H9 (cell line): ENCODE measurements at regions not wholly inside any gene's neighbourhood (a gene's known extent, or its start where the extent isn't known, plus 50 kb on each side); places are given as distances from the start of the nearest gene placed in this dataset.

Experiments used
- DNase-seq: peaks from one replicate; pipeline ENCODE4 v3.0.0-alpha.2; 2017
- H2AFZ ChIP-seq: one replicate; pipeline ENCODE4 v1.6.1; 2013; ENCODE audit warnings: mild to moderate bottlenecking, low read length, control low read depth, moderate library complexity
- H2AK5ac ChIP-seq: 2 replicates; pipeline ENCODE4 v1.6.1; 2013; ENCODE audit warnings: low read length, control low read depth, mixed read lengths; ENCODE audit not compliant: insufficient read length
- H2BK120ac ChIP-seq: one replicate; pipeline ENCODE4 v1.6.1; 2013; ENCODE audit warnings: low read depth, mild to moderate bottlenecking, low read length, control low read depth, inconsistent platforms; ENCODE audit not compliant: poor library complexity, severe bottlenecking
- H2BK12ac ChIP-seq: 2 replicates; pipeline ENCODE4 v1.6.1; 2013; ENCODE audit warnings: low read length, control low read depth, mixed read lengths, low read depth; ENCODE audit not compliant: insufficient read length
- H2BK15ac ChIP-seq: 2 replicates; pipeline ENCODE4 v1.6.1; 2013; ENCODE audit warnings: low read depth, low read length, control low read depth
- H2BK20ac ChIP-seq: one replicate; pipeline ENCODE4 v1.6.1; 2013; ENCODE audit warnings: low read depth, mild to moderate bottlenecking, low read length, control low read depth, inconsistent platforms; ENCODE audit not compliant: poor library complexity, severe bottlenecking
- H2BK5ac ChIP-seq: 2 replicates; pipeline ENCODE4 v1.6.1; 2013; ENCODE audit warnings: low read length, control low read depth, mixed read lengths; ENCODE audit not compliant: insufficient read length
- H3K14ac ChIP-seq: 2 replicates; pipeline ENCODE4 v1.6.1; 2013; ENCODE audit warnings: low read length, control low read depth; ENCODE audit not compliant: insufficient read depth
- H3K18ac ChIP-seq: 2 replicates; pipeline ENCODE4 v1.6.1; 2013; ENCODE audit warnings: low read depth, mild to moderate bottlenecking, mixed read lengths, low read length, control low read depth; ENCODE audit not compliant: insufficient read length
- H3K23ac ChIP-seq: 2 replicates; pipeline ENCODE4 v1.6.1; 2013; ENCODE audit warnings: low read length, control low read depth, mixed read lengths, low read depth; ENCODE audit not compliant: insufficient read length
- H3K23me2 ChIP-seq: 2 replicates; pipeline ENCODE4 v1.6.1; 2013; ENCODE audit warnings: low read depth, mild to moderate bottlenecking, mixed read lengths, low read length, control low read depth; ENCODE audit not compliant: insufficient read length, poor library complexity, severe bottlenecking
- H3K27ac ChIP-seq: 2 replicates; pipeline ENCODE4 v1.5.1; 2013; ENCODE audit warnings: low read length, control low read depth, mixed read lengths, low read depth; ENCODE audit not compliant: insufficient read length
- H3K27me3 ChIP-seq: 2 replicates; pipeline ENCODE4 v1.6.1; 2013; ENCODE audit warnings: low read length, control low read depth, inconsistent platforms; ENCODE audit not compliant: insufficient read depth
- H3K4ac ChIP-seq: 2 replicates; pipeline ENCODE4 v1.6.1; 2013; ENCODE audit warnings: low read depth, mild to moderate bottlenecking, control low read depth, inconsistent platforms, low read length, moderate library complexity
- H3K4me1 ChIP-seq: 2 replicates; pipeline ENCODE4 v1.6.1; 2013; ENCODE audit warnings: low read length, control low read depth, inconsistent platforms; ENCODE audit not compliant: insufficient read depth
- H3K4me2 ChIP-seq: 2 replicates; pipeline ENCODE4 v1.6.1; 2013; ENCODE audit warnings: low read length, control low read depth, mixed read lengths; ENCODE audit not compliant: insufficient read length, insufficient read depth
- H3K56ac ChIP-seq: 2 replicates; pipeline ENCODE4 v1.6.1; 2013; ENCODE audit warnings: low read depth, mild to moderate bottlenecking, mixed read lengths, low read length, control low read depth; ENCODE audit not compliant: insufficient read length
- H3K79me1 ChIP-seq: 2 replicates; pipeline ENCODE4 v1.6.1; 2013; ENCODE audit warnings: low read depth, mild to moderate bottlenecking, moderate library complexity, low read length, control low read depth, inconsistent platforms; ENCODE audit not compliant: insufficient read depth, poor library complexity, severe bottlenecking
- H3K79me2 ChIP-seq: 2 replicates; pipeline ENCODE4 v1.6.1; 2013; ENCODE audit warnings: low read length, control low read depth, inconsistent platforms; ENCODE audit not compliant: insufficient read depth
- H3K9ac ChIP-seq: 2 replicates; pipeline ENCODE4 v1.6.1; 2013; ENCODE audit warnings: low read length, control low read depth, mixed read lengths; ENCODE audit not compliant: insufficient read length; ENCODE audit errors: extremely low read depth
- H3K9me3 ChIP-seq: one replicate; pipeline ENCODE4 v1.6.1; 2013; ENCODE audit warnings: low read depth, low read length, inconsistent platforms; ENCODE audit not compliant: control insufficient read depth
- H3T11ph ChIP-seq: one replicate; pipeline ENCODE4 v1.6.1; 2013; ENCODE audit warnings: mild to moderate bottlenecking, low read length, control low read depth, inconsistent platforms
- H4K20me1 ChIP-seq: one replicate; pipeline ENCODE4 v1.6.1; 2013; ENCODE audit not compliant: control insufficient read depth, insufficient read length, insufficient read depth
- H4K5ac ChIP-seq: 2 replicates; pipeline ENCODE4 v1.6.1; 2013; ENCODE audit warnings: low read depth, mild to moderate bottlenecking, mixed read lengths, low read length, control low read depth; ENCODE audit not compliant: insufficient read length
- H4K8ac ChIP-seq: replicated peaks from 2 replicates; pipeline ENCODE4 v1.6.1; 2013; ENCODE audit warnings: low read length, control low read depth, mixed read lengths, low read depth; ENCODE audit not compliant: insufficient read length
- H4K91ac ChIP-seq: 2 replicates; pipeline ENCODE4 v1.6.1; 2013; ENCODE audit warnings: low read depth, mild to moderate bottlenecking, moderate library complexity, mixed read lengths, low read length, control low read depth; ENCODE audit not compliant: insufficient read length
- H3K27ac Mint-ChIP-seq, 3 experiments: 2 replicates in 2 of 3; 3 replicates in 1 of 3; pipeline ENCODE4 v1.8.0; 2020 to 2021; ENCODE audit warnings: mixed read lengths in 3 of 3, mild to moderate bottlenecking in 1 of 3, moderate library complexity in 1 of 3
- H3K27me3 Mint-ChIP-seq: 2 replicates; pipeline ENCODE4 v1.8.0; 2021; ENCODE audit warnings: low read depth, mild to moderate bottlenecking, moderate library complexity, mixed read lengths
- H3K36me3 Mint-ChIP-seq, 3 experiments: 2 replicates in 2 of 3; 3 replicates in 1 of 3; pipeline ENCODE4 v1.8.0; 2020 to 2021; ENCODE audit warnings: low read depth in 3 of 3, mixed read lengths in 3 of 3; ENCODE audit not compliant: insufficient read depth in 1 of 3
- H3K4me1 Mint-ChIP-seq, 2 experiments: 2 replicates each; pipeline ENCODE4 v1.8.0; 2020; ENCODE audit warnings: mixed read lengths in 2 of 2
- H3K4me3 Mint-ChIP-seq, 2 experiments: 2 replicates in 1 of 2; 3 replicates in 1 of 2; pipeline ENCODE4 v1.8.0; 2020 to 2021; ENCODE audit warnings: mild to moderate bottlenecking in 2 of 2, mixed read lengths in 2 of 2, moderate library complexity in 1 of 2
- H3K9me3 Mint-ChIP-seq, 2 experiments: 2 replicates in 1 of 2; 3 replicates in 1 of 2; pipeline ENCODE4 v1.8.0; 2020; ENCODE audit warnings: mild to moderate bottlenecking in 2 of 2, mixed read lengths in 2 of 2, moderate library complexity in 1 of 2
- WGBS: extraction: QIAGEN DNeasy Blood & Tissue Kit; methylation state at CpG from one replicate; pipeline ENCODE4 v1.1.7; 2013; ENCODE audit warnings: missing lambda C conversion rate, low lambda C conversion rate, mixed read lengths; ENCODE audit not compliant: insufficient read length; ENCODE audit errors: extremely low coverage; 5-methylcytosine and 5-hydroxymethylcytosine counted together
- TF ChIP-seq, protein P1 (sequence below): fragments of 200-600 bp; sonication (generic); conservative IDR thresholded peaks from 3 replicates; pipeline ENCODE4 v1.8.0; 2021; ENCODE audit warnings: antibody characterized with exemption, mild to moderate bottlenecking

DNA sequence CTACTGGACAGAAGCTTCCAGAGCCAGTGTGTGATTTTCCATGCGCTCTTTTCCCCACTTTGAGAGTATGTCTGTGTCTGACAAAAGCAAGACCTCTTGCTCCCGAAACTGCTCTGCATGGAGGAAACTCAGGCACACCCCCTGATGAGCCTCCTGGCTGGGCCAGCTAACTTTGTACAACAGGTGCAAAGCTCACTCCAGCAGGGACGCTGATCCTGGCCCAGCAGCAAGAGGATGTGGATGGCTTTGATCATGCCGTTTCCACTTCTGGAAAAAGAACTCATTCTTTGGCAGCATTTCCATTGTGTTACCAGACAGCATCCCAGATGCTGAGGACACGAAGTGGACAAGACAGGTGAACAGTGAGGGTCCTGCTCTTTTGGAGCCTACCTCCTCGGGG, 103.1 kb downstream of the TLR5 start:
- H3K79me1 ChIP-seq, result no peaks in the 10 kb centered on the region
- H3K79me2 ChIP-seq, result no peaks in the 10 kb centered on the region
- H2BK15ac ChIP-seq, result no peak overlapping the region
- H3K27ac ChIP-seq, result no peak overlapping the region
- no peak overlapping the region for H3K9ac ChIP-seq
- peaks cover 29 to 56% of the 10 kb centered on the region in 2 experiments for H3K4me1 Mint-ChIP-seq
- no peaks in the 10 kb centered on the region for H3K27me3 ChIP-seq
- H3K4me2 ChIP-seq, result no peak overlapping the region
- no peaks in the 10 kb centered on the region for H3K9me3 ChIP-seq
- no CpG with 5 or more reads among the region's 6 CpGs for WGBS
- H3K56ac ChIP-seq, result no peak overlapping the region
- no peak overlapping the region for H4K91ac ChIP-seq
- H3K14ac ChIP-seq, result no peak overlapping the region
- H3K23ac ChIP-seq, result no peak overlapping the region
- H3K9me3 Mint-ChIP-seq, result peaks cover 8 to 11% of the 10 kb centered on the region in 2 experiments
- H4K20me1 ChIP-seq, result no peaks in the 10 kb centered on the region
- no peak overlapping the region for H3T11ph ChIP-seq
- peaks cover 6 to 35% (median 9%) of the 10 kb centered on the region in 3 experiments for H3K36me3 Mint-ChIP-seq
- H2AK5ac ChIP-seq, result no peak overlapping the region
- no peaks in the 10 kb centered on the region for H3K23me2 ChIP-seq
- H3K4me3 Mint-ChIP-seq, result no peak overlapping the region
- no peak overlapping the region for H4K8ac ChIP-seq
- H2BK5ac ChIP-seq, result no peak overlapping the region
- no peak overlapping the region for H2BK120ac ChIP-seq
- no peak overlapping the region for H4K5ac ChIP-seq
- no peak overlapping the region for H3K27ac Mint-ChIP-seq
- DNase-seq, result no peak
- TF ChIP-seq, protein P1, sequence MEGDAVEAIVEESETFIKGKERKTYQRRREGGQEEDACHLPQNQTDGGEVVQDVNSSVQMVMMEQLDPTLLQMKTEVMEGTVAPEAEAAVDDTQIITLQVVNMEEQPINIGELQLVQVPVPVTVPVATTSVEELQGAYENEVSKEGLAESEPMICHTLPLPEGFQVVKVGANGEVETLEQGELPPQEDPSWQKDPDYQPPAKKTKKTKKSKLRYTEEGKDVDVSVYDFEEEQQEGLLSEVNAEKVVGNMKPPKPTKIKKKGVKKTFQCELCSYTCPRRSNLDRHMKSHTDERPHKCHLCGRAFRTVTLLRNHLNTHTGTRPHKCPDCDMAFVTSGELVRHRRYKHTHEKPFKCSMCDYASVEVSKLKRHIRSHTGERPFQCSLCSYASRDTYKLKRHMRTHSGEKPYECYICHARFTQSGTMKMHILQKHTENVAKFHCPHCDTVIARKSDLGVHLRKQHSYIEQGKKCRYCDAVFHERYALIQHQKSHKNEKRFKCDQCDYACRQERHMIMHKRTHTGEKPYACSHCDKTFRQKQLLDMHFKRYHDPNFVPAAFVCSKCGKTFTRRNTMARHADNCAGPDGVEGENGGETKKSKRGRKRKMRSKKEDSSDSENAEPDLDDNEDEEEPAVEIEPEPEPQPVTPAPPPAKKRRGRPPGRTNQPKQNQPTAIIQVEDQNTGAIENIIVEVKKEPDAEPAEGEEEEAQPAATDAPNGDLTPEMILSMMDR, result no peak
- H2BK12ac ChIP-seq, result no peak overlapping the region
- H3K4me1 ChIP-seq, result peaks cover 13% of the 10 kb centered on the region; the same call in 1 of the 2 replicates
- no peak overlapping the region for H2AFZ ChIP-seq
- H3K18ac ChIP-seq, result no peak overlapping the region
- peaks cover 1% of the 10 kb centered on the region for H3K27me3 Mint-ChIP-seq
- no peak overlapping the region for H3K4ac ChIP-seq
- no peak overlapping the region for H2BK20ac ChIP-seq
